K562 (cell line): ENCODE measurements at regions not wholly inside any gene's neighbourhood (a gene's known extent, or its start where the extent isn't known, plus 50 kb on each side); places are given as distances from the start of the nearest gene placed in this dataset.

Source experiments
- E2F3 ChIP-seq: fragments of 250-450 bp; sonication (Bioruptor Pico); IDR thresholded peaks from 2 replicates; pipeline ENCODE4 v1.4.0; 2020; ENCODE audit warnings: mild to moderate bottlenecking
- KAT2B ChIP-seq: IDR thresholded peaks from one replicate; pipeline ENCODE4 v1.6.1; 2012; ENCODE audit warnings: low read depth, mild to moderate bottlenecking, control low read depth, inconsistent platforms, low read length, moderate library complexity
- ZNF239 ChIP-seq: fragments of 250-450 bp; sonication (Bioruptor Pico); IDR thresholded peaks from 2 replicates; pipeline ENCODE4 v1.4.0; 2020; ENCODE audit warnings: mild to moderate bottlenecking
- TF ChIP-seq, protein P1 (sequence below), 2 experiments: fragments of 450-650 bp in 1 of 2; sonication (generic) in 1 of 2; formaldehyde crosslinking in 1 of 2; IDR thresholded peaks; 2 replicates each; pipeline versions ENCODE4 v1.7.1 to v1.9.0; 2016 to 2022; ENCODE audit warnings: inconsistent platforms in 1 of 2, mild to moderate bottlenecking in 1 of 2, missing genetic modification reagents in 1 of 2
- TF ChIP-seq, protein P2 (sequence below): fragments of 450-650 bp; IDR thresholded peaks from 2 replicates; pipeline ENCODE4 v1.6.1; 2017; ENCODE audit warnings: mild to moderate bottlenecking, moderate library complexity
- TF ChIP-seq, protein P3 (sequence below), 2 experiments: fragments of 450-650 bp; formaldehyde crosslinking in 1 of 2; IDR thresholded peaks; 2 replicates each; pipeline versions ENCODE4 v1.4.0 to v1.6.1; 2014 to 2020; ENCODE audit warnings: mild to moderate bottlenecking in 2 of 2, borderline replicate concordance in 1 of 2, low read depth in 1 of 2

DNA sequence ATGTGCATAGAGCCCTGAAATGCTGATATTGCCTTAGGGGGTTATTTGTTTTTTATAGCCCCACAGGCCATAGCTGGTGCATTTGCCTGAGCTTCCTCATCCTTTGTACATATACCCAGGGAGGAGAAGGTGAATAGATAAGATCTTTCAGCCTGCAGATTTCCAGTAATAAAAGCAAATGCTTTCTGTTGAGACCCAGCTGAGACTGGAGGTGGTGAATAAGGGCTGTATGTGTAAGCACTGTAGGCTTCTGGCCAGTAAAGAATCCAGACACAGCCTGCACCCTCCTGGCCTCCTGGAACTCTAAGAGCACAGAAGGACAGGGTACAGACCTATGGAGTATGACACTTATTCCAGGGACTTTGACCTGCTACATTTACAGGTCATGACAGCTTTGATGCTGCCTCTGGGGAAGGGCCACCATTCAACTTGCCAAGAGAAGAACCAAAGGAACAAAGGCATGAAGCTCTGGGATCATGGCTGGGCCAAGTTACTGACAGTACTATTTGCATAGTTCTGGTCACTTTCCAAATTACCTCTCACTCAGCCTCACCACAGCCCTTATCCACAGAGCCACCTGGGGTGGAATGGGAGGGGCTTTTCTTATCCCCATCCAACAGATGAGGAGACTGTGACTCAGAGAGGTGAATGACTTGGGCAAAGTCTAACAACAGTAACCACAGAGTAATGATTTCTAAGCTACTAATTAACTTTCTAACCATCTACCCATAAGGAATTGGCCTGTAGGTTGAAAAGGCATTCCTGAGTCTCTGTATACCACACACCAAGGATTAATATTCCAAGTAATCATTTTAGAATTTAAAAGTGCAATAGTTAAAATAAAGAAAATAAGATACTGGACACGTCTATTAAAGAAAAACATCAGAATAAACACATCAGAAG, 604.5 kb upstream of the KLF4 start (continued):
- TF ChIP-seq, protein P1, sequence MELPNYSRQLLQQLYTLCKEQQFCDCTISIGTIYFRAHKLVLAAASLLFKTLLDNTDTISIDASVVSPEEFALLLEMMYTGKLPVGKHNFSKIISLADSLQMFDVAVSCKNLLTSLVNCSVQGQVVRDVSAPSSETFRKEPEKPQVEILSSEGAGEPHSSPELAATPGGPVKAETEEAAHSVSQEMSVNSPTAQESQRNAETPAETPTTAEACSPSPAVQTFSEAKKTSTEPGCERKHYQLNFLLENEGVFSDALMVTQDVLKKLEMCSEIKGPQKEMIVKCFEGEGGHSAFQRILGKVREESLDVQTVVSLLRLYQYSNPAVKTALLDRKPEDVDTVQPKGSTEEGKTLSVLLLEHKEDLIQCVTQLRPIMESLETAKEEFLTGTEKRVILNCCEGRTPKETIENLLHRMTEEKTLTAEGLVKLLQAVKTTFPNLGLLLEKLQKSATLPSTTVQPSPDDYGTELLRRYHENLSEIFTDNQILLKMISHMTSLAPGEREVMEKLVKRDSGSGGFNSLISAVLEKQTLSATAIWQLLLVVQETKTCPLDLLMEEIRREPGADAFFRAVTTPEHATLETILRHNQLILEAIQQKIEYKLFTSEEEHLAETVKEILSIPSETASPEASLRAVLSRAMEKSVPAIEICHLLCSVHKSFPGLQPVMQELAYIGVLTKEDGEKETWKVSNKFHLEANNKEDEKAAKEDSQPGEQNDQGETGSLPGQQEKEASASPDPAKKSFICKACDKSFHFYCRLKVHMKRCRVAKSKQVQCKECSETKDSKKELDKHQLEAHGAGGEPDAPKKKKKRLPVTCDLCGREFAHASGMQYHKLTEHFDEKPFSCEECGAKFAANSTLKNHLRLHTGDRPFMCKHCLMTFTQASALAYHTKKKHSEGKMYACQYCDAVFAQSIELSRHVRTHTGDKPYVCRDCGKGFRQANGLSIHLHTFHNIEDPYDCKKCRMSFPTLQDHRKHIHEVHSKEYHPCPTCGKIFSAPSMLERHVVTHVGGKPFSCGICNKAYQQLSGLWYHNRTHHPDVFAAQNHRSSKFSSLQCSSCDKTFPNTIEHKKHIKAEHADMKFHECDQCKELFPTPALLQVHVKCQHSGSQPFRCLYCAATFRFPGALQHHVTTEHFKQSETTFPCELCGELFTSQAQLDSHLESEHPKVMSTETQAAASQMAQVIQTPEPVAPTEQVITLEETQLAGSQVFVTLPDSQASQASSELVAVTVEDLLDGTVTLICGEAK (IDR thresholded peaks at IDR 0.05): no peak
- TF ChIP-seq, protein P1 (CRISPR knock-in tag; IDR thresholded peaks at IDR 0.05): no peak
- TF ChIP-seq ZNF239: no peak
- TF ChIP-seq, protein P2, sequence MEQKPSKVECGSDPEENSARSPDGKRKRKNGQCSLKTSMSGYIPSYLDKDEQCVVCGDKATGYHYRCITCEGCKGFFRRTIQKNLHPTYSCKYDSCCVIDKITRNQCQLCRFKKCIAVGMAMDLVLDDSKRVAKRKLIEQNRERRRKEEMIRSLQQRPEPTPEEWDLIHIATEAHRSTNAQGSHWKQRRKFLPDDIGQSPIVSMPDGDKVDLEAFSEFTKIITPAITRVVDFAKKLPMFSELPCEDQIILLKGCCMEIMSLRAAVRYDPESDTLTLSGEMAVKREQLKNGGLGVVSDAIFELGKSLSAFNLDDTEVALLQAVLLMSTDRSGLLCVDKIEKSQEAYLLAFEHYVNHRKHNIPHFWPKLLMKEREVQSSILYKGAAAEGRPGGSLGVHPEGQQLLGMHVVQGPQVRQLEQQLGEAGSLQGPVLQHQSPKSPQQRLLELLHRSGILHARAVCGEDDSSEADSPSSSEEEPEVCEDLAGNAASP: no peak
- TF ChIP-seq KAT2B: no peak
- TF ChIP-seq, protein P3, sequence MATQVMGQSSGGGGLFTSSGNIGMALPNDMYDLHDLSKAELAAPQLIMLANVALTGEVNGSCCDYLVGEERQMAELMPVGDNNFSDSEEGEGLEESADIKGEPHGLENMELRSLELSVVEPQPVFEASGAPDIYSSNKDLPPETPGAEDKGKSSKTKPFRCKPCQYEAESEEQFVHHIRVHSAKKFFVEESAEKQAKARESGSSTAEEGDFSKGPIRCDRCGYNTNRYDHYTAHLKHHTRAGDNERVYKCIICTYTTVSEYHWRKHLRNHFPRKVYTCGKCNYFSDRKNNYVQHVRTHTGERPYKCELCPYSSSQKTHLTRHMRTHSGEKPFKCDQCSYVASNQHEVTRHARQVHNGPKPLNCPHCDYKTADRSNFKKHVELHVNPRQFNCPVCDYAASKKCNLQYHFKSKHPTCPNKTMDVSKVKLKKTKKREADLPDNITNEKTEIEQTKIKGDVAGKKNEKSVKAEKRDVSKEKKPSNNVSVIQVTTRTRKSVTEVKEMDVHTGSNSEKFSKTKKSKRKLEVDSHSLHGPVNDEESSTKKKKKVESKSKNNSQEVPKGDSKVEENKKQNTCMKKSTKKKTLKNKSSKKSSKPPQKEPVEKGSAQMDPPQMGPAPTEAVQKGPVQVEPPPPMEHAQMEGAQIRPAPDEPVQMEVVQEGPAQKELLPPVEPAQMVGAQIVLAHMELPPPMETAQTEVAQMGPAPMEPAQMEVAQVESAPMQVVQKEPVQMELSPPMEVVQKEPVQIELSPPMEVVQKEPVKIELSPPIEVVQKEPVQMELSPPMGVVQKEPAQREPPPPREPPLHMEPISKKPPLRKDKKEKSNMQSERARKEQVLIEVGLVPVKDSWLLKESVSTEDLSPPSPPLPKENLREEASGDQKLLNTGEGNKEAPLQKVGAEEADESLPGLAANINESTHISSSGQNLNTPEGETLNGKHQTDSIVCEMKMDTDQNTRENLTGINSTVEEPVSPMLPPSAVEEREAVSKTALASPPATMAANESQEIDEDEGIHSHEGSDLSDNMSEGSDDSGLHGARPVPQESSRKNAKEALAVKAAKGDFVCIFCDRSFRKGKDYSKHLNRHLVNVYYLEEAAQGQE (IDR thresholded peaks at IDR 0.05; ENCODE audit: borderline replicate concordance): peak; percentile 8; the same call in 1 of the 2 replicates
- TF ChIP-seq, protein P3 (CRISPR knock-in tag; IDR thresholded peaks at IDR 0.05; ENCODE audit: low read depth): no peak
- no peak for TF ChIP-seq E2F3 (CRISPR knock-in tag)
